ENCODE measurements at regions not wholly inside any gene's neighbourhood (a gene's known extent, or its start where the extent isn't known, plus 50 kb on each side); places are given as distances from the start of the nearest gene placed in this dataset.

DNA sequence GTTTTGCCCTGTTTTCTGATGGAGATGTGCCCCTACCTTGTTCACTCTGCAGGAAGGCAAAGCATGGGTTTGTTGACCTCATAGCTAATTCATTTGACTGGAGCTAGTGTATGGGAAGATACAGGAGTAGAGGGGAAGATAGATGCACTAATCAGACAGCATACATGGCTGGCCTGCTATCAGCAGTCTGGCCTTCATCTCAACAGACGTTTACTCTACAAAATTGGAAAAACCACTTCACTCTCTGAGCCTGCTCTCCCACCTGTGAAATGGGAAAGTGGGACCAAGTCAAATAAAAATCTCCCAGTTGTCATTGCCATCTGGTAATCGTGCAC is 235.2 kb upstream of the RAB4A start:
- DNase-seq = no peak

DNA sequence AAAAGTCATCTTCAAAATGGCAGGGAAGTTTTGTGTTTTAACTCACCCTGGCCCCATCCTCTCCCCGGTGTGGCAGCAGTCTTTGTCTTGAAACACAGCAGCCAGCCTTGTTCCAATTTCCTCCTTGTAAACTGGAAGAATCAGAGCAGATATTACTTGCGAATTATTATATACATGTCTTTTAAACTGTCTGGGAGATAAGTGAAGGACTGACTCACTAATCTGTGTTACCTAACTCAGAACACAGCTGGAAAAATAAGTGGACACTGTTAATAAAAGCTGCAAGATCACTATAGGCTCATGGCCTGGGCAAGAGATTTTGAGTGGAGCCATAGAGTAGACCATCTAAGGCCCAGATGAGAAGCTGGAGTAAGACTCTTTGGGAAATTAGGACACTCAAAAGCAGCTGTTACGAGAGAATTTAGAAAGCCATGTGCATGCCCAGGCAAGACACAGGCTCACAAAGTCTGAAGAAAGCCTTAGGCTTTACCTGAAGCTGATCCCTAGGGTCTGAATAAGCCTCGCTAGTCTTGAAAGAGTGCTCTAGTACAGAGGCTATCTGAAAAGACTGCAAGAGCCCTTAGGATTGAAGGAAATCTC is 233.0 kb upstream of the RAB4A start:
- DNase-seq = no peak

DNA sequence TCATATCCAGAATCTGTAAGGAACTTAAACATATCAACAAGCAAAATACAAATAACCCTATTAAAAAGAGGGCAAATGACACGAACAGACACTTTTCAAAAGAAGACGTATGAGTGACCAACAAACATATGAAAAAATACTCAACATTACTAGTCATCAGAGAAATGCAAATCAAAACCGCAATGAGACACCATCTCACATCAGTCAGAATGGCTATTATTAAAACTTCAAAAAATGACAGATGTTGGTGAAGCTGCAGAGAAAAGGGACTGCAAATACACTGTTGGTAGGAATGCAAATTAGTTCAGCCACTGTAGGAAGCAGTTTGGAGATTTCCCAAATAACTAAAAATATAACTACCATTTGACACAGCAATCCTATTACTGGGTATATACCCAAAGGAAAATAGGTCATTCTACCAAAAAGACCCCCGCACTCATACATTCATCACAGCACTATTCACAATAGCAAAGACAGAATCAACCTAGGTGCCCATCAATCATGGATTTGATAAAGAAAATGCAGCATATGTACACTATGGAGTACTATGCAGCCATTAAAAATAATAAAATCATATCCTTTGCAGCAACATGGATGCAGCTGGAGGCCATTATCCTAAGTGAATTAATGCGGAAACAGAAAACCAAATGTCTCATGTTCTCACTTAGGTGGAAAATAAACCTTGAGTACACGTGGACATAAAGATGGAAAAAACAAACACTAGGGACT is 230.1 kb upstream of the RAB4A start:
- no peak for DNase-seq

DNA sequence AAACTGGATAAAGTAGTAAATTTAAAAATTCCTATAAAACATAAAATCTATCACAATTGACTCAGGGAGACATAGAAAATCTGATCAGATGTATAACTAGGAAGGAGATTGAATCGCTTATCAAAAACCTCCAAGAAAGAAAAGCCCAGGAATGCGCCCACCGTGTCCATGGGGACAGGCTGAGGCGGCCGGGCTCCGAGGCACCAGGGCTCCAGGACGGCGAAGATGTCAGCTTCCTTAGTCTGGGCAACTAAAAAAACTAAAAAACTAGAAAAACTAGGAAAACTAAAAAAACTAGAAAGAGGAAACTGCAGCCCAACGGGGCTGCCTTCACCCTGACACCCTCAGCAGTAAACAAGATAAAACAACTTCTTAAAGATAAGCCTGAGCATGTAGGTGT is 229.0 kb upstream of the RAB4A start:
- no peak for DNase-seq

DNA sequence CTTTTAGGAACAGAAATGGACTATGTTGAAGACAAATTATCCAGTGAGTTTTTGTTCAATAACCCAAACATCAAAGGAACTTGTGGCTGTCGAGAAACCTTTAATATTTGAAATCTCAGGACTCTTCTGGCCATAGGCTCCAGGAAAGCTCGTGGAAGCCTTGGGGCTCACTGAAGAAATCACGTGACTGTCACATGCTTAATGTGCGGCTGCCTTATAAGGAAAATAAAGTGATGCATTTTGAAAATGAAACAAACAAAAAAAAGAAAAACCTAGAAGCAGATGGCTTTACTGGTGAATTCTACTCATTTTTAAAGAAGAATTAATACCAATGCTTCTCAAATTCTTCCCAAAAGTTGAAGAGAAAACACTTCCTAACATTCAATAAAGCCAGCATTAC is 228.4 kb upstream of the RAB4A start:
- no peak for DNase-seq

DNA sequence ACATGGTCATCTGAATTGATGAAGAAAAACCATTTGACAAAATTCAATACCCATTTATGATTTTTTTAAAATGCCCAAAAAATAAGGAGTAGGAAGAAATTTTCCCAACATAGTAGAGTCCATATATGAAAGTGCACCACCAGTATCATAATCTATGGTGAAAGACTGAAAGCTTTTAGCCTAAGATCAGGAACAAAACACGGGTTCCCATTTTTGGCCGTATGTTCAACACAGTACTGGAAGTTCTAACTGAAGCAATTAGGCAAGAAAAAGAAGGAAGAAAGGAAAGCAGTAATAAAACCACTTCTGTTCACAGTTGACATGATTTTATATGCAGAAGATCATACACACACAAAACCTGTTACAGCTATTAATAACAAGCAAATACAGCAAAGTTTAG is 227.8 kb upstream of the RAB4A start:
- no peak for DNase-seq

DNA sequence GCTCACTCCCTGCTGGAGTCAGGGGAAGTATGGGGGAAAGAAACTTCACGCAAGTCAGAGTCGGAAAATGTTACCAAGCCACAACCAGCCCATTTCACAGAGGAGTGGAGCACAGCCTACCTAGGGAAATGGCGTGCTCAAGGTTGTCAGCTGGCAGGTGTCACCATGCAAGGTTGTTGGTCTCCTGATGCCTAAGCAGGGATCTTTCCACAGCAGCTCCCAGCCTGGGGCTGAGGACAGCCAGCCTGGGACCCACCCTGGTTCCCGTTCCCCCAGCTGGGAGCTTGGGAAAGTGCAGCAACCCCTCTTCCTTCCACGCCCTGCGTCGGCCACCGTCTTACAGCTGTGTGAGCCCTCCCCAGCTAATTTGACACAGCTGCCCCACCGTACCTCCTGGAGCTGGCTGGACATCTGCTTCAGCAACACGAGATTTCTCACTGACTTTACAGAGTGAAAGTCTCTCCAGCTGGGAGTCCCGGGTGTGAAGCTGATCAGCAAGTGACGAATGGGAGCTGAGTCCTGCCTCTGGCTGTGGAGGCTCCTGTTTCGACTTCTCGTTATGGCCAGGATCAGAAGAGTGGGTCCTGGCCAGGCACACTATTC is 224.6 kb upstream of the RAB4A start:
- no peak for DNase-seq

DNA sequence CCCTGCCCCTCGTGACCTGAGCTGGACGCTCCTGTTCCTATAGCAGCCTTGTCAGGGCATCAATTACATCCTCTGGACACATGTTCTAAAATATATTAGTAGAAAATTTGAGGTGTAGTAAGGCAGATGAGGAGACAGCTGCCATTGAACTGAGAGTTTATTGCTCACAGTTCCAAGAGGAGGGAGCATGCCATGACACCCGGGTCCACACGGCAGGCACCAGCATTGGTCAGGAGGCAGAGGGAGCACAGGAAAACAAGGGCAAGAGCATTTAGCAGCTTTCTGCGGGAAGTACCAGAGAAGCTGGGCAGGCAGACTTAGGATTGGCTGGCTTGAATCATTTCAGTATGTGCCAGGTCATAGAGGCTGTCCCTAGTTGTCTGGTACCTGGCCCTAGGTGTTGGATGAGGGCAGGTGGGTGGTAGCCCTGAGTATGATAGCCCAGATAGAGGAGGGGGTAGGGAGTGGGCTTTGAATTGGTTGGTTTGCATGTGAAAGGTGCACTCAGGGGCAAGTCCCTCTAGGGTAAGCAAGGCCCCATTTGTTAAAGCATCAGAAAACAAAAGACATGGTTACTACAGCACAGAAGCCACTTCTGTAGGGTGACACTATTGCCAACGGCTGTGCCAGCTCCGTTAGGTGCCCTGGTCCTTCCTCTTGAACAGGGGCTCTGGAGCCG is 223.6 kb upstream of the RAB4A start:
- no peak for DNase-seq

DNA sequence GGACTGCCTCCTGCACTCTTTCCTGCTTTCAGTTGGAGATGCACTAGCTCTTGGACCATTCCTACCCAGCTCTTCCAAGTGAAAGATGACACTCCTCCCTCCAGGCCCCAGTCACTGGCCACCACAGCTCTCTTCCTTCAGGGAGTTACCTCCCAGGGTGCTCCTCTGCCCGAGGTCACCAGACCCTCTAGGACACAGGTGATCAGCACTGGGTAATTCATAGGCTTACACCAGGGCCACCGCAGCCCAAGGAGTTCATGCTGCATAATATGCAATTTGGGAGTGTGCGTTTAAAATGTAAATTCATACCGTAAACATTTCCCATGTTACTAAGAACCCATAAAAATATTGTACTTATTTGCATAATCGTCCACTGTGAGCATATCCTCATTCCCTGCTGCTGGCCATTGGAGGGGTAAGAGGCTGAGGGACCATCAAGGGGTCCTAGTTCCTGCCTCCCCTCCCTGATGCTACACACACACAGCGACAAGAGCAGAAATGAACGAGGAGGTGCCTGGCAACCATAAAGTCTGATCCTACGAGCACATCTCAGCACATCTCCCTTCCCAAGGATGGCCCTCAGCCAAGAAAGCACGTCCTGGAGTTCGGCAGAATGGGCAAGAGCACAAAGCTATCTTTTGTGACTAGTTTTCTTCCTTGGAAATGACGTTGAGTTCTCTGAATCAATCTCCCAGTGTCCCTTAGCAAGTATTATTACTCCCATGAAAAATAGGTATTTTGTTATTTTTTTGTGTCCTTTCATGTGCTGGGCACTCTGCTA is 222.9 kb upstream of the RAB4A start:
- no peak for DNase-seq

DNA sequence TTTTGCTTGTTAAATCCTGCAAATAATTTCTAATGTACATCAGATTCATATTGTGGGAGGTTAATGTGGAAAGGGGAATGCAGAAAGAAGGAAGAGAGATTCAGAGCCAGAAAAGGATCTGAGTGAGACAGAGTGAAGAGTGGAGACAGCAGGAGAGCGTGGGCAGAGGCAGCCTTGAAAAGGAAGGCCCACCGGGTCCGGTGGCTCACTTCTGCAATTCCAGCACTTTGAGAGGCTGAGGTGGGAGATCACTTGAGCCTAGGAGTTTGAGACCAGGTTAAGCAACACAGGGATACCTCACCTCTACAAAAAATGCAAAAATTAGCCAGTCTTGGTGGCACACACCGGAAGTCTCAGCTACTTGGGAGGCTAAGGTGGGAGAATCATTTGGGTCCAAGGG is 222.0 kb upstream of the RAB4A start:
- no peak for DNase-seq

DNA sequence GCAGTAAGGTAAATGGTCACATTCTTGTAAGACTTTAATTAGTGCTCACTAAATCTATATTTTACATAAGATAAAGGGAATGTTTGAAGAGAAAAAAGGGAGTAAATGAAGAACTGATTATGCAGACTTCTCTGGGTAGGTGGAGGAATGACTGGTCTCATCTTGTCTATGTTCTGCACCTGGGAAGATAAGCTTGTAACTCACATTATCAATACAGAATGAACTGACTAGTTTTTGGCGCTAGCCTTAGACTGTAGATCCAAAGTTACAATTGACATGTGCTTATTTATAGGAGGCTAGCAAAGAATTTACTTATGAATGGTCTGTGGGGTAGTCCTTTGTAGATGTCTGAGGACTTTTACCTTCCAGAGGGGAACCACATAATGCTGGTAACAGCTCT is 214.9 kb upstream of the RAB4A start:
- no peak for DNase-seq

DNA sequence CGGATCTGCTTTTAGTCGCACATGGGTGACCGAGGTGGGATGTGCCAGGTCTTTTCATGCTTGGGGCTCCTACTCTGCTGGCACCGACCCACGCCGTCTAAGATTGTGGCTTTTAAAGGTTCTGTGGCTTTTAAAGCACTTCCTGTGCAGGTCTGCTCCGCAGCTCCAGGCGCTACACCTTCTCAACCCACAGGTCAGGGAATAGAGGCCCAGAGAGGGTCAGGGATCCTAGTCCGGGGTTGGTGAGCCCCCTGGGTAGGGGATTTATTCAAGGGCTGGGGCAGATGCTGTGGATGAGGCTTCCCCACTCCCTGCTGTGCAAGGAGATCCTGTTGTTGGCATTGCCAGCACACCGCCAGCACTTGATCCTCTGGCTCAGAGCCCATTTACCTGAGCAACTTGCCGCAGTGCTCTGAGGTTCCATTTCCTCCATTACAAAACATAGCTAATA is 212.8 kb upstream of the RAB4A start:
- DNase-seq = no peak

DNA sequence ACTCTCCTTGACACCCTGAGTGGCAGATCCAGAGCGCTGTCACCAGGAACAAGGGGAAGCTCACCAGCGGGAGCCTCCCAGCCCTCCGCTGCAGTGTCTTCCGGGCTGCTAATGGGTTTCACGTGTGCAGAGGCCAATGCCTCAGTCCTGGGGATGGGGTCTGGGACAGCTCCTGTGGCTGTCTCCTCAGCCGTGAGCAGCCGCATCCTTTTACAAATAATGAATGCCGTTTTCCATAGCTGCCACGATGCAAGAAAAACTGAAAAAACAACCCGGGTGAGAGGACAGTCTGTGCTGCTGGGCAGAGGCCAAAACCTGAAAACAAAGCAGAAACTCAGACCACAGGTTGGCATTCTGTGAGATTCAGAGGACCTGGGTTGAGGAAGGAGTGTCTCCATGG is 212.2 kb upstream of the RAB4A start:
- peak; percentile 56 for DNase-seq

DNA sequence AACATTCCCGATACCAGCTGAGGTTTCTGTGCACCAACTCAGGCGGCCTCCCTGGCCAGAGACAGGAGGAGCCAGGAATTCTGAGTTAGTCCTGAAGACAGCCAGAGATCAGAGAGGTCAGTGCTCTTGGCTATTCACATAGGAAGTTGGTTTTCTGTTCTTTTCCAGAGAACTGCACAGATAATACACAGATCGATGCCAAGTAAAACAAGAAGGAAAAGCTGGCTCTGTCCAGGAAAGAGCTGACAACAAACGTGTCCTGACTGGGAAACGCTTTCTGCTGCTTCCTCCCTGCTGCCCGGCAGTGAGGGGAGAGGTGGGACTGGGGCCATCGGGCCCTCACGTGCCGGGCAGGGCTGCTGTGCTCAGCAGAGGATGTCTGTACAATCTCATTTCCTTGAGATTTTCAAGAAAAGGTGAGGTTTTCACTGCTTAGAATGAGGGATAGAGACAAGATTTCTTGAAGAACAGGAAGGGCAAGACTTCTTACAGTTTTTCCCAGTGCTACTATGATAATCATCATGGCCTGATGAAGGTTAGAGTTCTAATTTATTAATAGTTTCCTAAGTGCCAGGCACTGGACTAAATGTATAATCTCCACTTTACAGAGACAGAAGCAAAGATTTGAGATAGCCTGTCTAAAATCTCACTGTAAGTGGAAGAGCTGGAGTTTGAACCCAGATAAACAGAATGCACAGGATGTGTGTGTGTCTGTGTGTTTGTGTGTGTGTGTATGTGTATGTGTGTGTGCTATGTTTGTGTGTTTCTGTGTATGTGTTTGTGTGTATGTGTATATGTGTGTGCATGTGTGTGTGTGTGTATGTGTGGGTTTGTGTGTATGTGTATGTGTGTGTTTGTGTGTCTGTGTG is 211.0 kb upstream of the RAB4A start:
- peak; percentile 37 for DNase-seq

DNA sequence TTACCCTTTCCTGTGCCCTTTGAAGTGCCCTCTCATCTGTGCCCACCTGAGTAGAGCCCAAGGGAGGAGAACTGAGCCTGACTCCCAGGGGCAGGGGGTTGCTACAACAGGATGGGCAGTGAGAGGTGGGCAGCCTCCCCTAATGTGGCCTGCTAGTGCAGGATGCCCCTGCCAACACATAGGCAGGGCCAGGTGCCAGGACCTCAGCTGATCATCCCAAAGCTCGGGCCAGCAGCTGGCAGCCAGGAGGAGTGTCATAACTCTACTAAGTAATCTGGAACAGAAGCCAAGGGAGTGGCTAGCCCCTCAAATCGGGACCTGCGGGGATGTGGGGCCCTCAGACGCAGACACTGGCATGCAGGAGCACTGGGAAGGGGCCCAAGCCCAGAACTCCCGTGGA is 208.8 kb upstream of the RAB4A start:
- no peak for DNase-seq

DNA sequence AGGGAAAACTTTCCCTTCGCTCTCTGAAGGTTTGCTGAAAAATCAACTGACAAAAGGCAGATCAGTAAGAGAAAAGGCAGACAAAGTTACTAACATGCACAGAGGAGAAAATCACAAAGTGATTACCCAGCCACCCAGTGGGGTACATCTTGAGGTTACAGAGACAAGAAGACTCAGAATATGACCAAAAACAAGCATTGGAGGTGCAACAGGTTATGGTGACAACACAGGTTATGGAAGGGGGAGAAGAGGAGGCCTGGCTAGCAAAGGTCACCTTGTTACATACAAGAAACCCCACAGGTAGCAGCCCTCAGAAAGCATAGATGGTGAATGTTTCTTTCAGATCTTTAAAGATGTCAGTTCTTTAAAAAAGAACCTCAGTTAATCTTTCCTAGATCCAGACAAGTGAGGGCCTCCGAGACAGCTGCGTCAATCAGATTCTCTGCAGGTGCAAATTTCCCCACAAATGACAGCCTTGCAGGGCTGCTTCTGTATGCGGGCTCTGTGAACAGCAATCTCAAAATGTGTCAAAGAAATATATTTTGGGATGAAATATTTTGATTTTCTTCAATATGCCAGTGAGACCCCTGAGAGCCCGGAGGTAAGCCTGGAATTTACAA is 207.6 kb upstream of the RAB4A start:
- DNase-seq = no peak

DNA sequence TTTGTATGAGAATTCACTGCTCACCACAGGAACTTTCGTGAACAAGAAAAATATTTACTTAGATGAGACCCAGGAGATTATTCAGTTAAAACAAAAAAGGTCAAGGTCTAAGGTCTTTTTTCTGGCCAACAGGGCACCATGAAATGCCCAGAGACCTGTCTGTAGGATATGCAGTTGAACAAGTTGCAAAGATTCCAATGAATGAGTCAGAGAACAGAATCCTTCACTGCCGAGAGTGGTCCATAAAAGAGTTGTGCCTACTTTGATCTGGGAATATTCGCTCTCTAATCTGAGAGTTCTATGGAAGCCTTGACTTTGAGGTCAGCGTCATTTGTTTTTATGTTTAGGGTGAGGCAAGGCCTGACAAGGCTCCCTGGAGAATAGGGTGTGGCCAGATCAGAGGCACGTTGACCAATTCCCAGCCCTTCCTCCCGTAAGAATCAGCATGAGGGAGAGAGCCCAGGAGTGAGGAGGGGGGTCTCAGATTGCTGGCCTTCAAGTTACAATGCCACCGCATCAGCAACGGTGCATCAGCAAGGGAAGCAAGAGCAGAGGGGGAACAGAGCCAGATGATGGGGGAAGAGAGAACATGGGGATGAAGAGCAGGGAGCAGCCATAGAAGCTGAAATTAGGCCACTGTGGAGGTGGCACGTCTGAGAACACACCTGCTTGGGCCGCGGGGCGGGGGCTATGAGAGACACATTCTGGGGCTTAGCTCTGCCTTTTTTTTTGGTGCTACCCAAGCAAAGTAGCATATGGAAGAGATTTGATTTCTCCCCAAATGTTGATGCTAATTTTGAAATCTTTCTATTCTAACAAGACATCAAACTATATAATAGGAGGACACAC is 206.4 kb upstream of the RAB4A start:
- no peak for DNase-seq

DNA sequence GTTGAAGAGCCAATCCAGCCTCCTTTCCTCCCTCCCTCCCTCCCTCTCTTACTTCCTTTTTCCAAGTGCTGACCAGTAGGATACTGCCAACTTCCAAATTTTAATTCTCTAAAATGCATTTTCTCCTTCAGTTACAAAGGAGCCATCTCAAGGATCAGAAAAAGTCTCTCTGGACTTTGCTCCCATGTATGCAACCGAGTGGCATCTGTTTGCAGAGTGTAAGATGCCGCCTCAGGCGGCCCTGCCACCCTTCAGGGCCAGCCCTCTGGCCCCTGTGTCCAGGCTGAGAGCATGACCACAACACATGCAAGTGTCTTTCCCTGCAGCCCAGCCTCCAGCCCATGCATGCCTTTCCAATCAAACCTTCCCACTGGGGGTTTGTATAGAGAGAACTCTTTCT is 205.3 kb upstream of the RAB4A start:
- no peak for DNase-seq

DNA sequence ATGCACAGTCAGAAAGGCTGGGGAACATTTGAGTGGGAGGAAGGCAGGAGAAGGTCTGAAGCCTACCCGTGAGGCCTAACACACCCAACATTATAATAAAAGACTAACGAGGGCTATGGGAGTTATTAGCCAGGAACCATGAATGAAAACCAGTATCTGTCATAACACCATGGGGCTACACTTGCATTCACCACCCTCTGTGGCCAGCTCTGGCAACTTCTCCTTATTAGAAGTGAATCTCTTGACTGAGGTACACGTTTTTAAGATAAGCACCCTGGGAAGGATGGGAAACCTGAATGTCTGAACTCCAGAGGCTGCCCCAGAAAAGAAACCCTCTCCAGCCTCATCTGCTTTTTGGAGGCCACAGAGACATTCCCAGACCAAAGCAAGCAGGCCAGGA is 204.3 kb upstream of the RAB4A start:
- no peak for DNase-seq

DNA sequence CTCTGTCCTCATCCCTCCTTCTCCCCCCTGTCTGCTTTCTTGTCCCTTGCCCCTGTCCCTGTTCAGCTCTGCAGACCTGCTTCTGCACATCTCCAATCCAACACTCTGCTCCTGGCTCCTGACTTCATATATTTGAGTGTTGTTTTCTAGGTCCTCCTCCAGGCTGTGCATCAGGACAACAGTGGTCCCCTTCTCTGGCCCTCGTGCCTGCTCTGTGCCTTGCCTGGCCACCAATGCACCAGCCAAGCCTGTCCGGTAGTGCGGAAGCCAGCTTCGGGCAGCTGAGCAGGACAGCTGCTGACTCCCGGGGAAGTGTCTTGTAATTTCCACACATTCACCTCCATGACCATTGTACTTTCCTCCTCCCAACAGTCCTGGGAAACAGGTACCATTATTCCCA is 203.4 kb upstream of the RAB4A start:
- DNase-seq = no peak
